Osteoblast (primary cell): ENCODE measurements at regions not wholly inside any gene's neighbourhood (a gene's known extent, or its start where the extent isn't known, plus 50 kb on each side); places are given as distances from the start of the nearest gene placed in this dataset.
"Not testable (repeated sequence)": the region's sequence is repeated elsewhere in the genome, so short reads cannot be mapped to it uniquely, and the experiment has no call there.

Experiments used
- DNase-seq: peaks from one replicate; pipeline ENCODE4 v3.0.0; 2011; ENCODE audit warnings: low spot score, mixed read lengths; ENCODE audit not compliant: insufficient read length; ENCODE audit errors: missing footprints
- H2AFZ ChIP-seq: 2 replicates; pipeline ENCODE4 v1.6.0; 2011; ENCODE audit warnings: mild to moderate bottlenecking, low read length
- H3K27ac ChIP-seq: 2 replicates; pipeline ENCODE4 v1.5.1; 2011; ENCODE audit warnings: mild to moderate bottlenecking, low read depth, low read length, moderate library complexity
- H3K27me3 ChIP-seq: 2 replicates; pipeline ENCODE4 v1.6.0; 2012; ENCODE audit warnings: mild to moderate bottlenecking, control low read depth, inconsistent platforms, low read length, moderate library complexity; ENCODE audit not compliant: insufficient read depth
- H3K36me3 ChIP-seq: 2 replicates; pipeline ENCODE4 v1.5.1; 2011; ENCODE audit warnings: mild to moderate bottlenecking, low read length, control low read depth, moderate library complexity; ENCODE audit not compliant: insufficient read depth
- H3K4me1 ChIP-seq: 2 replicates; pipeline ENCODE4 v1.5.1; 2011; ENCODE audit warnings: mild to moderate bottlenecking, low read length, control low read depth, moderate library complexity; ENCODE audit not compliant: insufficient read depth
- H3K4me2 ChIP-seq: 2 replicates; pipeline ENCODE4 v1.6.0; 2011; ENCODE audit warnings: mild to moderate bottlenecking, low read length; ENCODE audit not compliant: insufficient read depth
- H3K4me3 ChIP-seq: fragments of 200-600 bp; sonication (generic); 3 replicates; pipeline ENCODE4 v1.5.1; 2012; ENCODE audit warnings: mild to moderate bottlenecking, low read length, inconsistent platforms; ENCODE audit not compliant: insufficient read depth
- H3K79me2 ChIP-seq: 2 replicates; pipeline ENCODE4 v1.6.0; 2012; ENCODE audit warnings: mild to moderate bottlenecking, low read length, control low read depth, inconsistent platforms; ENCODE audit not compliant: insufficient read depth
- H3K9me3 ChIP-seq: 2 replicates; pipeline ENCODE4 v1.5.1; 2011; ENCODE audit warnings: low read depth, low read length, control low read depth
- H4K20me1 ChIP-seq: 2 replicates; pipeline ENCODE4 v1.6.0; 2012; ENCODE audit warnings: mild to moderate bottlenecking, low read length, control low read depth; ENCODE audit not compliant: insufficient read depth
- CTCF ChIP-seq: IDR thresholded peaks from 2 replicates; pipeline ENCODE4 v1.5.1; 2011; ENCODE audit warnings: mild to moderate bottlenecking, low read depth, low read length, moderate library complexity; ENCODE audit errors: extremely low read depth

DNA sequence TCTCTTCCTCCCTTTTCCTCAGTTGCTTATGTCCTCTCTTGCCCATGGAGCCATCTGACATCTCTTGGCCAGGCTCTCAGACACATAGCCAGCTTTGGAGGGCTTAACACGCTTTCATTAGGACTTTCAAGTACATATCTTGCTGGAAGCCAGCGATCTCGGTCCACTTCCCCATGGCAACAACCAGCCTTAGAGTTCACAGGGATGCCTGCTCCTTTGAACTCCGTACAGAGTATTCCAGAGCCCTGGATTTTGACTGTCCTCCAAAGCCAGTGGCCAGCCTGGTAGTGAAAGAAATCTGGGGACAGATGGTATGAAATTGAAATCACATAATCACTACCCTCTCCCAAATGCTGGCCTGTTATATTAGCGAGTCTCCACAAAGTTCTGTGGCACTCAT lies 370.5 kb upstream of the NPVF start:
- no peaks in the 10 kb centered on the region for H3K79me2 ChIP-seq
- H2AFZ ChIP-seq, result no peak overlapping the region
- no peak overlapping the region for H3K4me2 ChIP-seq
- no peaks in the 10 kb centered on the region for H4K20me1 ChIP-seq
- DNase-seq, result no peak
- no peaks in the 10 kb centered on the region for H3K27me3 ChIP-seq
- H3K27ac ChIP-seq, result no peak overlapping the region
- no peaks in the 10 kb centered on the region for H3K36me3 ChIP-seq
- no peaks in the 10 kb centered on the region for H3K9me3 ChIP-seq
- no peak overlapping the region for H3K4me3 ChIP-seq
- no peaks in the 10 kb centered on the region for H3K4me1 ChIP-seq
- TF ChIP-seq CTCF, result no peak

DNA sequence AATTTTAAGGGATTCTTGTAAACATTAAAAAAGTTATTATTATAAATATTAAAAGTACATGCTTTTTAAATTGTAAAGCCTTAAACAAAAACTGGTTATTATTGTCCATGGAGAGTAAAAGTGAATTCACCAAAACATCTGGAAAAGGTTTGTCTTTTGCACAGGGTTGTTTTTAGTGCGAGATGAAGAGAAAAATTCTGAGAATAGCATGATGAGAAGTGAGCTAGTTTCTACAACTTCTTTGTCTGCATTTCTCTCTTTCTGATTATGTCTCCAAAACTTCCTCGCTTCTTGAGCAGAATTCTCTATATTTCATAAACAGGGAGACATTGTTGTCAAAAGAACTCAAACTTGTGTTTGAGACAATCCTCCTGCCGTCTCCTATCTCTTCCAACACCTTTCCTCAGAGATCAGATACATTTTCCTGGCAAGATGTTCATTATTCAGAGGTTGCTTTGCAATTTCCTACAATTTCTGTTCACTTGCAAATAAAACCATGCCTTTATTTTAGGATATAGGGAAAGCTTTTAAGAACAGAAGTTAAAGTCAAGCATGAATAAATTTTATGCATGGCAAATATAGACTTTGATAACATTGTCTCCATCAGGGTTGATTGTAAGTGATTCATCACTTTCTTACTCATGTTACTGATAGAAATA lies 372.1 kb upstream of the NPVF start:
- Histone ChIP-seq H2AFZ (no peak overlapping the region), H3K27ac (no peak overlapping the region), H3K27me3 (no peaks in the 10 kb centered on the region), H3K4me1 (no peaks in the 10 kb centered on the region), H3K9me3 (no peaks in the 10 kb centered on the region), H3K36me3 (no peaks in the 10 kb centered on the region), H3K79me2 (no peaks in the 10 kb centered on the region), H3K4me2 (no peak overlapping the region), H4K20me1 (no peaks in the 10 kb centered on the region), H3K4me3 (no peak overlapping the region)
- no peak for DNase-seq
- TF ChIP-seq CTCF, result no peak

- not testable (repeated sequence) for DNase-seq, H3K9me3 ChIP-seq, H2AFZ ChIP-seq, H4K20me1 ChIP-seq, H3K36me3 ChIP-seq, H3K4me1 ChIP-seq, H3K27me3 ChIP-seq, H3K4me3 ChIP-seq, H3K27ac ChIP-seq, H3K79me2 ChIP-seq, H3K4me2 ChIP-seq
Observed at GRCh38 chr7:25602730-25603426, 374.6 kb upstream of the NPVF start.

DNA sequence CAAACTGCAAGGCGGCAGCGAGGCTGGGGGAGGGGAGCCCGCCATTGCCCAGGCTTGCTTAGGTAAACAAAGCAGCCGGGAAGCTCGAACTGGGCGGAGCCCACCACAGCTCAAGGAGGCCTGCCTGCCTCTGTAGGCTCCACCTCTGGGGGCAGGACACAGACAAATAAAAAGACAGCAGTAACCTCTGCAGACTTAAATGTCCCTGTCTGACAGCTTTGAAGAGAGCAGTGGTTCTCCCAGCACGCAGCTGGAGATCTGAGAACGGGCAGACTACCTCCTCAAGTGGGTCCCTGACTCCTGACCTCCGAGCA lies 375.1 kb upstream of the NPVF start:
- DNase-seq, H3K27ac ChIP-seq, H2AFZ ChIP-seq, H3K27me3 ChIP-seq, H4K20me1 ChIP-seq, H3K4me2 ChIP-seq, H3K4me3 ChIP-seq, H3K4me1 ChIP-seq, H3K79me2 ChIP-seq, H3K36me3 ChIP-seq, H3K9me3 ChIP-seq: not testable (repeated sequence)

DNA sequence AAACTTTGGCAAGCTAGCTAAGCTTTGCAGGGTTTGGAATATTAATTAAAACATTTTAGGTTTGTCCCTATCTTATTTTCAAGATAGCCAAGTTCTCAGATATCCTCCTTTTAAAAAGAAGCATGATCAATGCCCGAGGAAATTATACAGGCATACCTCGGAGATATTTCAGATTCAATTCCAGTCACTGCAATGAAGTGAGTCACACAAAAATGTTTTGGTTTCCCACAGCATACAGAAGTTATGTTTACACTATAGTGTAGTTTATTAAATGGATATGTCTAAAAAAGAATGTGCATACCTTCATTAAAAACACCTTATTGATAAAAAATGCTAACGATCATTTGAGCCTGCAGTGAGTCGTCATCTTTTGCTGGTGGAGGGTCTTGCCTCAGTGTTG lies 382.9 kb upstream of the NPVF start:
- H2AFZ ChIP-seq, result no peak overlapping the region
- no peak for DNase-seq

More for the DNA sequence above, 382.9 kb upstream of the NPVF start:
- Histone ChIP-seq H3K27ac (no peak overlapping the region), H3K79me2 (no peaks in the 10 kb centered on the region), H3K36me3 (no peaks in the 10 kb centered on the region), H4K20me1 (no peaks in the 10 kb centered on the region), H3K9me3 (no peaks in the 10 kb centered on the region), H3K27me3 (no peaks in the 10 kb centered on the region), H3K4me3 (no peak overlapping the region), H3K4me2 (no peak overlapping the region), H3K4me1 (no peaks in the 10 kb centered on the region)
- TF ChIP-seq CTCF, result no peak
